Activated CD8-positive, alpha-beta memory T cell treated with anti-CD3 and anti-CD28 coated beads, Interleukin-2, amount 50 U/mL, for 1 hour (primary cell): ENCODE measurements at regions not wholly inside any gene's neighbourhood (a gene's known extent, or its start where the extent isn't known, plus 50 kb on each side); places are given as distances from the start of the nearest gene placed in this dataset.
A peak's percentile ranks its signal among the peaks of the same experiment; 100 is the strongest.

Experiments used
- DNase-seq: peaks from one replicate; pipeline ENCODE4 v3.0.0-alpha.2; 2020; ENCODE audit errors: extremely low read depth

DNA sequence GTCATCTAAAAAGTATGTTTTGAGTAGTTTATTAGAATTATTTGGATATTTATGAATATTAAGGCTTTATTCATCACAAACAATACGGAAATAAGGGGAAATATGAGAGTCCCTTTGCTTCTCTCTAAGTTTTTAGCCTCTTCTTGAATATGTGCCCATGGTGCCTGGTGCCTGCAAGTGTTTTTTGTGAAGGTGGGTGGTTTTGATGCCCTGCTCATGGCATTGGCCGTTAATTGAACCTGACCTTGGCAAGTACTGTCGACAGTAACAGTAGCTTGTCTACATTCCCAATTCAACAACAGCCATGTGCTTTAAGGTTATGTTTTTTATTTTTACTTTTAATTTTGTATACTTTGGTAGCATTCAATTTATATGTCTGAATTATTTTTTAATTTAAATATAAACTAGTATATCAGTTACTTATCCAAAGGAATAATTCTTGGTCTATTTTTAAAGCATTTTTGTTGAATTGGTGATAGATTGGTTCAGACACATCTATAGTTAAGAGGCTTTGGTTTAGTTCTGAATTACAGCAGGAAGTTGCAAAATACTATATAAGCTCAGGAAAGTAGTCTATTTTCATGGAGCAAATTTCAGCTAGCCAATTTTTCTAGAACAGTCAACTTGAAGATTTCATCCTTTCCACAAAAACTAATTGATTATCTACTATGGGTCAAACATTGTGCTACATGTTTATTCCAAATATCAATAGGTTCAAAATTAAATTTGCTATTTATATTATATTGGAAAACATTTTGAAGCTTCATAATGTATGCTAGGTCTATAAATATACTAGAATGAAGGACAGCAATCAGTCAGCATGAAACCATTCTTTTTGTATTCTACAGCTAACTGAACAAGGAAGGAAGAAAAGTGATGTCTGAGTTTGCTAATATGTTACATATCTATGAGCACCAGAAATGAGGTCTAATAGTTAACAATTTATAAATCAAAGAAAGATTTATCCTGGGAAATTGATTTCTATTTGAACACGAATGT lies 184.4 kb downstream of the MRPL39 start:
- no peak for DNase-seq

- DNase-seq = peak; percentile 9
Measured at GRCh38 chr21:25421321-25422028, 185.8 kb downstream of the MRPL39 start.

DNA sequence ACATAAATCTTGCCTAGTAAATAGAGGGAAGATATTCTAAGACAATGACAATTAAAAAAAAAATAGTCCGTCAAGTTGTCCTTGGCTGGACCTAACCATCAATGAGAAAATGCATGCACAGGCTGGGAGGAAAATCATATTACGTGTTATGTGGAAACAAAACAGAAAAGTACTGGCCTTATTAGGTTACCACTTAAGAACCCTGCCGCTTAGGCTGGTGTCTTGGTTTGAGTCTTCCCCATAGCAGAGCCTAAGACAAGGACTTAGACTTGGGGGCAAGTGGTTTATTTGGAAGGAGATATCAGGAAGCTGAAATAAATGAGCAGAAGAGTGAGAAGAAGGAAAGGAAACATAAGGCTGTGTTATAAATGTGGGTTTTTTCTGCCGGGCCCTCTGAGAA lies 186.4 kb downstream of the MRPL39 start:
- DNase-seq = no peak

GRCh38 chr21:25416669-25417068 lies 190.6 kb downstream of the MRPL39 start:
- no peak for DNase-seq

- DNase-seq = no peak
Measured at GRCh38 chr21:25412100-25412499, 195.2 kb downstream of the MRPL39 start.

DNA sequence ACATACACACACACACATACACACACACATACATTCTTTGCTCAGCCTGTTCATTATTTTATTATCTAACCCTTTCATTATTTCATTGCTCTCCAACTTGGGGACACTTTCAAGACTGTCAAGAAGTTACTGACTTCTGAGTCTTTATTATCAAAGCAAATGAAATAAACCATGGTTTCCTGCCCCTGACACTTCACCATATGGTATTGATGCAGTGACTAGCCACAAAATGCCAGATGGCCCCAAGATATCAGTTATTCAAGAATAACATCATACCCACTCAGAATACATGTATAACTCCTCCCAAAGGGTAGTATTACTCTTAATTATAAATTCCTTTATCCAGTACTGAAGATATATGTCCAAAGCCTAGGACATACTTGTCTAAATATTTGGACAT lies 197.3 kb downstream of the MRPL39 start:
- DNase-seq = no peak

GRCh38 chr21:25408666-25409065 lies 198.6 kb downstream of the MRPL39 start:
- no peak for DNase-seq

DNA sequence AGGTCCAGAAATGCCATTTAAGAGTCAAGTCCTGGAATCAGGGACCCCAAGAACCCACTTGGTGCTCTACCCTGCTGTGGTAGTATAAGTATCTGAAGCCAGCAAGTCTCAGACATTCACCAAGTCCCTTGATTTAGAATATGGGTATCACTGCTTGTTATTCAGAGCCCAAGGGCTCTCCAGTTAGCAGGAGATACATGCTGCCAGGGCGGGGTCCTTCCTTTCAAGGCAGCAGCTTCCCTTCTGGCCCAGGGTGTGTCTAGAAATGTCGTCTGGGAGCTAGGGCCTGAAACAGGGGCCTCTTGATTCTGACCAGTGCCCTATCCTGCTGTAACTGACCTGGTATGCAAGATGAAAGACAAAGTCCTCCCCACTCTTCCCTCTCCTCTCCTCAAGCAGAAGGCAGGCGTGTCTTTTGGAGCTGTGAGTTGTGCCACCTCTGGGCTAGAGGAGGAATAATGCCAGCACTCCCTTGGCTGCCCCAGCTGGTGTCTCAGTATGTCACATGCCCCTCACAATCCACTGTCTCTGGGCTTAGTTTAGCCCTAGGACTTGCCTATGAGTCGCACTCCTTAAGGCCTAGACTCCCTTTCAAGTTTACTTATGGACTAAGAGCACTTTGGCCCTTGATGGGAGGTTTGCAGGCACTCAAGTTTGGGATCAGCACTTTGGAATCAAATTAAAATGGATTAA lies 200.2 kb downstream of the MRPL39 start:
- no peak for DNase-seq

- no peak for DNase-seq
Measured at GRCh38 chr21:25405984-25406383, 201.3 kb downstream of the MRPL39 start.

DNA sequence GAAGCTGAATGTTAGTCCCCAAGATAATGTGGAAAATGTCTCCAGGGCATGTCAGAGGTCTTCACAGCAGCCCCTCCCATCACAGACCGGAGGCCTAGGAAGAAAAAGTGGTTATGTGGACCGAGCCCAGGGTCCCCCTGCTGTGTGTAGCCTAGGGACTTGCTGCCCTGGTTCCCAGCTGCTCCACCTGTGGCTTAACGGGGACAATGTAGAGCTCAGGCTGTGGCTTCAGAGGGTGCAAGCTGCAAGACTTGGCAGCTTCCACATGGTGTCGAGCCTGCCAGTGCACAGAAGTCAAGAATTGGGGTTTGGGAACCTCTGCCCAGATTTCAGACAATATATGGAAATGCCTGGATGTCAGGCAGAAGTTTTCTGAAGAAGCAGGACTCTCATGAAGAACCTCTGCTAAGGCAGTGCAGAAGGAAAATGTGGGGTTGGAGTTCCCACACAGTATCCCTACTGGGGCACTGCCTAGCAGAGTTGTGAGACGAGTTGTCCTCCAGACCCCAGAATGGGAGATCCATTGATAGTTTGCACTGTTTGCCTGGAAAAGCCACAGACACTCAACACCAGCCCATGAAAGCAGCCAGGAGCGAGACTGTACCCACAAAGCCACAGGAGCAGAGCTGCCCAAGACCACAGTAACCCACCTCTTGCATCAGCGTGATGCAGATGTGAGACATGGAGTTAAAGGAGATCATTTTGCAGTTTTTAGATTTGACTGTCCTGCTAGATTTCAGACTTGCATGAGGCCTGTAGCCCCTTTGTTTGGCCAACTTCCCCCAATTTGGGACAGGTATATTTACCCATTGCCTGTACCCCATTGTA lies 204.9 kb downstream of the MRPL39 start:
- no peak for DNase-seq

- no peak for DNase-seq
Measured at GRCh38 chr21:25400427-25400826, 206.9 kb downstream of the MRPL39 start.

GRCh38 chr21:25398630-25399029 lies 208.7 kb downstream of the MRPL39 start:
- no peak for DNase-seq

GRCh38 chr21:25396135-25396711 lies 211.1 kb downstream of the MRPL39 start:
- DNase-seq = no peak

DNA sequence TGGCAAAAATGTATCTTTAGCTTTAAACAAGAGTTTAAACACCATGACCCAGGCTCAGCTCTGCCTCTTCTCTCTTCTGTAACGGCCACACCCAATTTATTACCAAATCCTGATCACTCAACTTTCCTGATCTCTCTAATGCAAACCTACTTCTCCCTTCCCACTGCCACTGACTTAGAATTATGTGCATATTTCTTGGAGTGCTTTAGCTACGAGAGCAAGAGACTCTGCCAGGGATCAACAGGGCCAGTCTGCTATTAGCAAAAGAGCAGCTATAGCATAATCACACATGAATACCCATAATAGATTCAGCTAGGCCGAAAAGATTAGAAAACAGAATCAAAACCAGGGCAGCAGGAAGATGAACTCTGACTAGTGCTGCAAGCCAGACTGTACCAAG lies 215.5 kb downstream of the MRPL39 start:
- DNase-seq = no peak

DNA sequence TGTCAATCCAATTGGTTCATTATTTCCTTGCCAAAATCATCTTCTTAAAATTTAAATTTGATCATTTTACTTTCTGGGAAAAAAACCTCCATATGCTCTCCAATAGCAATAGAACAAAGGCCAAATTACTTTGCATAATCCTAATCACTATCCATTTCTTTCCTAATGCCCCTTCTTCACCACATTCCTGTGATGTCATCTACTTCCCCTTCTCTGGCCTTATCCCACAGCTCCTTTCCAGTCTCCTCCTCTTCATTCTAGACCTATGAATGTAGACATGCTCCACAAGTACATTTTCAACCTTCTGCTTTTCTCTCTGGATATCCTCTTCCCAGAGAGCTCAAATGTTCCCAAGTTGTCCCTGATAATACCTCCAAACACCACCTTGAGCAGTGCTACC lies 216.6 kb downstream of the MRPL39 start:
- no peak for DNase-seq

DNA sequence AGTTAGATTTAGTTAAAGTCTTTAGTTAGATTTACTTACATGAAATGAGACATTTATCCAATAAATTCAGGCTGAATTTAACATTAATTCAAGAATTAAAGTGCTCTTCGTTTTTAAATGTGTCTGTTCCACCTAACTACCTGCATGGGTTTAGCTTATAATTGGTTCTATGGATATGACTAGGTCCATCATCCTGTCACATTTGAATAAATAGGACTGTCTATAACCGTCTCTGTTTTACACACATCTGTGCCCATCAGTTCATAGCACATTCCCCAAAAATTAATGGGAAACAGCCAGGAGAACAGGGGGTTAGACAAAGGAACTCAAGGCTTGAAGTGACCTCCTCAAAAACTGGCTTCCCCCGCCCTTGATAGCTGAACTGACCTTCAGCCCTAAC lies 219.6 kb downstream of the MRPL39 start:
- no peak for DNase-seq

- DNase-seq = no peak
Measured at GRCh38 chr21:25385911-25386474, 221.3 kb downstream of the MRPL39 start.

GRCh38 chr21:25385341-25385740 lies 221.9 kb downstream of the MRPL39 start:
- no peak for DNase-seq

- no peak for DNase-seq
Measured at GRCh38 chr21:25384782-25385181, 222.5 kb downstream of the MRPL39 start.

- DNase-seq = no peak
Measured at GRCh38 chr21:25383545-25383944, 223.7 kb downstream of the MRPL39 start.
